OCI-LY7 (cell line): ENCODE measurements at regions not wholly inside any gene's neighbourhood (a gene's known extent, or its start where the extent isn't known, plus 50 kb on each side); places are given as distances from the start of the nearest gene placed in this dataset.
A peak's percentile ranks its signal among the peaks of the same experiment; 100 is the strongest.

Experiments
- BruUV-seq: library from RNA; stranded (reverse); fragments of 400-500 nt; replicated peaks from 2 replicates; lab custom pipeline; 2021; lab: Mats Ljungman, UMichigan
- CTCF ChIA-PET: fragments of 300-600 bp; sonication (Branson Sonifier 250); formaldehyde crosslinking; loops from one replicate; lab custom pipeline; 2022; ENCODE audit warnings: antibody characterized with exemption; ENCODE audit not compliant: unreplicated experiment; lab: Charles Lee
- POLR2A ChIA-PET: fragments of 300-600 bp; sonication (Branson Sonifier 250); formaldehyde crosslinking; loops from one replicate; lab custom pipeline; 2022; ENCODE audit warnings: antibody characterized with exemption; lab: Charles Lee
- DNase-seq: peaks from one replicate; pipeline ENCODE4 v3.0.0-alpha.2; 2015; ENCODE audit warnings: low spot score
- H2AFZ ChIP-seq: fragments of 200-600 bp; sonication (generic), shearing (Covaris generic); 2 replicates; pipeline ENCODE4 v1.6.1; 2014; ENCODE audit warnings: mild to moderate bottlenecking, antibody characterized with exemption, low read length, moderate library complexity
- H3K27ac ChIP-seq: fragments of 200-600 bp; sonication (generic); 2 replicates; pipeline ENCODE4 v1.5.1; 2014; ENCODE audit warnings: mixed run types, low read depth, mild to moderate bottlenecking, moderate library complexity, low read length, inconsistent platforms; ENCODE audit not compliant: poor library complexity, severe bottlenecking
- H3K36me3 ChIP-seq: fragments of 200-600 bp; sonication (generic); 2 replicates; pipeline ENCODE4 v1.6.1; 2014; ENCODE audit warnings: mild to moderate bottlenecking, antibody characterized with exemption, low read length, moderate library complexity, mixed read lengths; ENCODE audit not compliant: insufficient read depth
- H3K4me1 ChIP-seq: fragments of 200-600 bp; sonication (generic); 2 replicates; pipeline ENCODE4 v1.5.1; 2014; ENCODE audit warnings: mild to moderate bottlenecking, low read length; ENCODE audit not compliant: insufficient read depth, poor library complexity, severe bottlenecking
- H3K4me2 ChIP-seq: fragments of 200-600 bp; sonication (generic); 2 replicates; pipeline ENCODE4 v1.6.1; 2014; ENCODE audit warnings: mild to moderate bottlenecking, low read length
- H3K4me3 ChIP-seq: fragments of 200-600 bp; sonication (generic); 2 replicates; pipeline ENCODE4 v1.5.1; 2014; ENCODE audit warnings: mild to moderate bottlenecking, low read depth, low read length; ENCODE audit not compliant: poor library complexity, severe bottlenecking
- H3K79me2 ChIP-seq: fragments of 200-600 bp; sonication (generic); 2 replicates; pipeline ENCODE4 v1.6.1; 2016; ENCODE audit warnings: low read depth, mild to moderate bottlenecking, low read length, moderate library complexity, mixed read lengths; ENCODE audit not compliant: insufficient read depth
- H3K9me2 ChIP-seq: fragments of 200-600 bp; sonication (generic); 2 replicates; pipeline ENCODE4 v1.6.1; 2016; ENCODE audit warnings: mild to moderate bottlenecking, low read length, mixed read lengths; ENCODE audit not compliant: insufficient read depth
- H3K9me3 ChIP-seq: fragments of 200-600 bp; sonication (generic); 2 replicates; pipeline ENCODE4 v1.6.1; 2014; ENCODE audit warnings: mild to moderate bottlenecking, mixed run types, low read length, mixed read lengths
- H4K20me1 ChIP-seq: fragments of 200-600 bp; sonication (generic); 2 replicates; pipeline ENCODE4 v1.6.1; 2014; ENCODE audit warnings: mild to moderate bottlenecking, antibody characterized with exemption, low read length, moderate library complexity, mixed read lengths; ENCODE audit not compliant: insufficient read depth
- EZH2phosphoT487 ChIP-seq: fragments of 200-600 bp; sonication (generic); IDR thresholded peaks from 2 replicates; pipeline ENCODE4 v1.6.1; 2018; ENCODE audit warnings: low read depth, borderline replicate concordance, mild to moderate bottlenecking, mixed run types, antibody characterized with exemption, low read length, moderate library complexity, mixed read lengths
- intact Hi-C: fragments of 100-400 bp; cut with micrococcal nuclease; formaldehyde crosslinking; loops from one replicate; pipeline ENCODE4 v1.10.0; 2022; ENCODE audit not compliant: unreplicated experiment
- TF ChIP-seq, protein P1 (sequence below): fragments of 200-600 bp; sonication (generic); conservative IDR thresholded peaks from 2 replicates; pipeline ENCODE4 v1.5.1; 2014; ENCODE audit warnings: mild to moderate bottlenecking, antibody characterized with exemption, low read length, moderate library complexity, mixed read lengths

DNA sequence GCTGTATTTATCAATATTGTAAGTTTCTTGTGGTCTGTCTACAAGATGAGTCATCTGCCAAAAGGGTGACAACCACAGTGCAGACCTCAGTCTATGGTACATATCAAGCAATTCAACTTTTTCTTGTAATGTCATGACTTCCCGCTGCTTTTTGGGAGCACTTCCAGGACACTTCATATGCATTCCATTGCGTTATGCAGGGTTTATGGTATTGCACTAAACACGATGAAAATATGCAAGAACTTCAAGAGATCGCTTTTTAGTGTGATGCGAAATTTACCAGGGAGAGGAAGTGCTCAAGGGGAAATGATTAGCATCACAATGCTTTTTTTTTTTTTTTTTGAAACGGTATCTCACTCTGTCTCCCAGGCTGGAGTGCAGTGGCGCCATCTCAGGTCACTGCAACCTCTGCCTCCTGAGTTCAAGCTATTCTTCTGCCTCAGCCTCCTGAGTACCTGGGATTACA, 166.5 kb downstream of the TFAP2A start:
- Histone ChIP-seq H2AFZ (no peak overlapping the region), H3K4me1 (no peaks in the 10 kb centered on the region), H3K79me2 (no peaks in the 10 kb centered on the region), H3K4me3 (no peak overlapping the region), H4K20me1 (no peaks in the 10 kb centered on the region), H3K36me3 (no peaks in the 10 kb centered on the region), H3K4me2 (no peak overlapping the region), H3K27ac (no peak overlapping the region), H3K9me2 (no peaks in the 10 kb centered on the region), H3K9me3 (no peaks in the 10 kb centered on the region)
- no peak for DNase-seq
- intact Hi-C loops = no loop called here
- no TSS peak for BruUV-seq
- TF ChIP-seq EZH2phosphoT487 = no peak
- TF ChIP-seq, protein P1, sequence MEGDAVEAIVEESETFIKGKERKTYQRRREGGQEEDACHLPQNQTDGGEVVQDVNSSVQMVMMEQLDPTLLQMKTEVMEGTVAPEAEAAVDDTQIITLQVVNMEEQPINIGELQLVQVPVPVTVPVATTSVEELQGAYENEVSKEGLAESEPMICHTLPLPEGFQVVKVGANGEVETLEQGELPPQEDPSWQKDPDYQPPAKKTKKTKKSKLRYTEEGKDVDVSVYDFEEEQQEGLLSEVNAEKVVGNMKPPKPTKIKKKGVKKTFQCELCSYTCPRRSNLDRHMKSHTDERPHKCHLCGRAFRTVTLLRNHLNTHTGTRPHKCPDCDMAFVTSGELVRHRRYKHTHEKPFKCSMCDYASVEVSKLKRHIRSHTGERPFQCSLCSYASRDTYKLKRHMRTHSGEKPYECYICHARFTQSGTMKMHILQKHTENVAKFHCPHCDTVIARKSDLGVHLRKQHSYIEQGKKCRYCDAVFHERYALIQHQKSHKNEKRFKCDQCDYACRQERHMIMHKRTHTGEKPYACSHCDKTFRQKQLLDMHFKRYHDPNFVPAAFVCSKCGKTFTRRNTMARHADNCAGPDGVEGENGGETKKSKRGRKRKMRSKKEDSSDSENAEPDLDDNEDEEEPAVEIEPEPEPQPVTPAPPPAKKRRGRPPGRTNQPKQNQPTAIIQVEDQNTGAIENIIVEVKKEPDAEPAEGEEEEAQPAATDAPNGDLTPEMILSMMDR = peak; percentile 56
- ChIA-PET POLR2A (no interaction called here), CTCF (no interaction called here)

DNA sequence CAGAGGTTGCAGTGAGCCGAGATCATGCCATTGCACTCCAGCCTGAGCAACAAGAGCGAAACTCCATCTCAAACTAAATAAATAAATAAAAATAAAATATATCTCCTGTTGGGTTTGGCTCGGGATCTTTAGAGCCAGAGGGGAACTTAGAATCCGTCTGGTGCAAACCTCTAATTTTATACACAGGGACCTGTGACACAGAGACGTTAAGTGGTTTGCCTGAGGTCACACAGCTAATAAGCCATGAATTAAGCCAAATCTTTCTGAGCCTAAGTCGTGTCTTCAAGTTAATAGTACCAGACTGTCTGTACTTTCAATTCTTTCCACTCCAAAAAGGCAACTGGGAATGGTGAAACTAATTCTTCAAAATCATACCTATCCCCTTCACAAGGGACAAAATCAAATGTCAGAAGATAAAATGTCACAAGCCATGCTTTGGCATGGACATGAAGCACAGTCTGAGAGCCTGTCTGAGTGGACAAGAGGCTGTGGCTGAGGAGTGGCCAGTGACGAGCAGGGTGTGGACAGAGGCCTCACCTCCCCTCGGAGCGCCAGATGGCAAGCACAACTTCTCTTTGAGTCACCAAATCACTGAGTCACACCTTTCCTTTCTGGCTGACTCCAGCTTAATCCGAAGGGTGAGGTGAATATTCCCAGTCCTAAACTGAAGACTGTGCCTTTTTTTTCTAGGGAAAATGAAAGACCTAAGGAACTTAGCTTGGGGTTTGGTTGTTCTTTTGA, 177.4 kb downstream of the TFAP2A start:
- BruUV-seq = no TSS peak
- no peak overlapping the region for H3K4me3 ChIP-seq
- intact Hi-C loops = no loop called here
- no peaks in the 10 kb centered on the region for H3K79me2 ChIP-seq
- no peaks in the 10 kb centered on the region for H3K4me1 ChIP-seq
- no peaks in the 10 kb centered on the region for H3K36me3 ChIP-seq
- no peaks in the 10 kb centered on the region for H4K20me1 ChIP-seq
- no peak overlapping the region for H2AFZ ChIP-seq
- no peak for TF ChIP-seq EZH2phosphoT487
- TF ChIP-seq, protein P1 = no peak
- no peak for DNase-seq
- no peak overlapping the region for H3K27ac ChIP-seq
- H3K4me2 ChIP-seq = no peak overlapping the region
- no peaks in the 10 kb centered on the region for H3K9me2 ChIP-seq
- CTCF ChIA-PET = no interaction called here
- H3K9me3 ChIP-seq = no peaks in the 10 kb centered on the region
- POLR2A ChIA-PET = interaction anchor here (0.6 kb wide), 1 partner anchor 195 kb away, joined by 3 read pairs; no protein-coding TSS in a partner anchor

DNA sequence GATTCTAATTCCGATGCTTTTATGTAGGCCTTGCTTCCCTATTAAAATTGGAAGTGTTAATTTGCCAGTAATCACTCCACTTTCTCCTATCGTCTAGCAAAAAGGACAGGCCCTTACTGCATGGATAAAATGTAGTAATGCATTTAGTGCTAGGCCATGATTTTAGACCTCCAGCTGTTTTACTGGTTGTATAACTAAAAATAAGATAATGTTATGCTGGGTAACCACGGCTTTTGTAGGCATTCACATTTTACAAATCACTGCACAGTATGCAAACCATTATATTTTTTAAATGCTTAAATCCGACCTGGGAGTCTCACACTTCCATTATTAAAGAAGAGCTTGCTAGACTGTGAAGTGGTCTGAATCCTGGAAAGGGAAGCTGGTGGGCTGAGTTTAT, 179.5 kb downstream of the TFAP2A start:
- intact Hi-C loops = no loop called here
- no peak overlapping the region for H3K4me2 ChIP-seq
- H3K9me3 ChIP-seq = no peaks in the 10 kb centered on the region
- BruUV-seq = no TSS peak
- CTCF ChIA-PET = no interaction called here
- H2AFZ ChIP-seq = no peak overlapping the region
- no peak for DNase-seq
- H3K9me2 ChIP-seq = no peaks in the 10 kb centered on the region
- POLR2A ChIA-PET = interaction anchor here (0.6 to 0.7 kb wide), 2 partner anchors 88 to 638 kb away, joined by 3 read pairs; no protein-coding TSS in a partner anchor
- H3K36me3 ChIP-seq = no peaks in the 10 kb centered on the region
- H3K4me3 ChIP-seq = no peak overlapping the region
- H3K27ac ChIP-seq = no peak overlapping the region
- H3K4me1 ChIP-seq = no peaks in the 10 kb centered on the region
- H3K79me2 ChIP-seq = no peaks in the 10 kb centered on the region
- H4K20me1 ChIP-seq = no peaks in the 10 kb centered on the region
- TF ChIP-seq EZH2phosphoT487 = no peak
- TF ChIP-seq, protein P1 = no peak
